HG02852 (cell line): ENCODE measurements at regions not wholly inside any gene's neighbourhood (a gene's known extent, or its start where the extent isn't known, plus 50 kb on each side); places are given as distances from the start of the nearest gene placed in this dataset.
"Not testable (repeated sequence)": the region's sequence is repeated elsewhere in the genome, so short reads cannot be mapped to it uniquely, and the experiment has no call there.

Experiments
- ATAC-seq: cut with Tn5 transposase; IDR thresholded peaks from one replicate; pipeline ENCODE4 v1.9.1; 2021; ENCODE audit warnings: mild to moderate bottlenecking, moderate library complexity; ENCODE audit not compliant: unreplicated experiment

DNA sequence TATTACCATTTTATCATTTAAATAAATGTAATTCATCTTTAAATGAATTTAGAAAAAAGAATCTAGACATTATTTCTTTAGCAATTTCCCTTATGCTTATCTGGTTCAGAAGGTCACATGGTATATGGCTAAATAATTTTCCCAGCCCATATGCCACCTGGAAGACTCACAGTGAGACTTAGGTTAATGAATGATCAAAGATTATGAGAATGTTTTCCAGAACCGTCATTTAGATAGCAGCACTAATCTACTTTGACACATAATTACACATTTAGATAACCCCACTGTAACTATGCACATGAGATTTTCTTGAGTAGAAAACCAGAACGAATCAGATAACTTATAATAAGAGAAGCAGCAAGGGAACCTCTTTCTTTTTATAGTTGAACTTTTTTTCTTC is 124.9 kb upstream of the CCDC180 start:
- ATAC-seq, result not testable (repeated sequence)

DNA sequence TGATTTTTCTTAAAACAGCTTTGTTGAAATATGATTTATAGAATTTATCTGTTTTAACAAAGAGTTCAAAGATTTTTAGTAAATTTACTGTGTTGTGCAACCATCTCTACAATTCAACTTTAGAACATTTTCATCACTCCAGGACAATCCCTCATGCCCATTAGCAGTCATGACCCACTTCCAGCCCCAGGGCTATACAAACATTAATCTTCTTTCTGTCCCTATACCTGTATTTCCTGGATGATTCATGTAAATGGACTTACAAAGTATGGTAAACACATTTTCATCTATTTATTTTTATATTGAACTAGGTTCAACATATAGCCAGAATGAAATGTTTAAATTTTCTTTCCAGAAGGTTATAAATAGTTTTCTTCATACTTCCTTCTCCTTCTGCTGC is 127.8 kb upstream of the CCDC180 start:
- ATAC-seq, result no peak

DNA sequence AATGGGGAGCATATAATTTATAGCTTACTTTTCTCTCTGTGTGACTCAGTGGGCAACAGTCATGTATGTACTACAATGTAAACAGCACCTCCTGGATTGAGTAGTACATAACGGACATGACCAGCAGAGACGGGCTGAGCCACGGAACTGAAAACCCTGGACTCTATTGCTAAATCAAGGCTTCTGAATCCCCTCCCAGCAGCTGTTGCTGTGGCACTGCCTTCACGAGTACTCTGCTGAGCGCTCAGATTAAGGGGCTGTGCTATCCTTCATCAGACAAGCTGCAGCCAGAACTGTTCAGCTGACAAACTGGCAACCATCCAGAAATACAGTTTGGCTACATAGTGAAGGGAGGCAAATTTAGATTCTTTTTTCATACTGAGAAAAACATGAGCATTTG is 131.3 kb upstream of the CCDC180 start:
- ATAC-seq, result no peak

DNA sequence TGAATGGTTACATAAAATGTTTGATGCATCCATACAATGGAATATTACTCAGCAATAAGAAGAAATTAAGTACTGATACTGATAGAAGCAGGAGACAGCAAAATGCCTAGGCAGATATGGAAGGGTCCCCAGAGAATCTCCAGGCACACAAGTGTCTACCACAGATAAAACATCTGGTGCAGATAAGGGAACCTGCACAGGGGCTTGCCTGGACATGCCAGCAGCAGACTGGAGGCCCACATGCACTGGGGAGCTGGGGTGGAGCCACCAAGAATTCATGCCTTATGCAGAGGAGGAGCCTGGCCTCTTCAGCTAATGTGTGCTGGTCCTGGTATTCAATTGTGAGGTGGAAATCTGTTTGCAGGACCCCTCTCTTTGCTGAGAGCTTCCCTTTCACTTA is 129.2 kb upstream of the CTSV start:
- not testable (repeated sequence) for ATAC-seq

DNA sequence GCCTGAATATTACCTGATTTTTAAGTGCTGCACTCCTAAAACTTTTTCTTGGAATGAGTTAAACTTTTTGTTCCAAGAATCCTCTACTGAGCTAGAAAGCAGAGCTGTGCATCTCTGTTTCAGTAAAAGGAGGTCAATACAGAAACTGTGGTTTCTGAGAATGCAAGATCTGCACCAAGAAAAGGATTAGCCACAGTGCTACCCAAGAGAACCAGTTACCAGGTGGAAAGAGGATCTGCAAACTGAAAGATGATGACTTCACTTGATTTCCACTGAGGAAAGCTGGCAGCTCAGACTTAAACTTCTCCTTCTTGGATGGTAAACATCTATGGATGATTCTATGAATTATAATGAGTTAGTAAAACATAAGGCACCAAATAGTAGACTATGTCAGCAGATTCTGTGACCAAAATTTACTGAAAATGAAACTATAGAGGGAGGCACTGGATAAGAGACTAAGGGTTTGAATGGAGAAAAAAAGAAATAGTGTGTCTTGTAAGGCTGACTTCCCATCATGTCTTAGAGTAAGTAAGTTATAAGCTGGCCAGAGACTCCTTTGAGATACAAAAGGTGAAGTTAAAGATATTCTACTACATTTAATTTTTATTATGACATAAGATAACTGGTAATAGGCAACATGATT is 127.7 kb upstream of the CTSV start:
- ATAC-seq, result not testable (repeated sequence)

DNA sequence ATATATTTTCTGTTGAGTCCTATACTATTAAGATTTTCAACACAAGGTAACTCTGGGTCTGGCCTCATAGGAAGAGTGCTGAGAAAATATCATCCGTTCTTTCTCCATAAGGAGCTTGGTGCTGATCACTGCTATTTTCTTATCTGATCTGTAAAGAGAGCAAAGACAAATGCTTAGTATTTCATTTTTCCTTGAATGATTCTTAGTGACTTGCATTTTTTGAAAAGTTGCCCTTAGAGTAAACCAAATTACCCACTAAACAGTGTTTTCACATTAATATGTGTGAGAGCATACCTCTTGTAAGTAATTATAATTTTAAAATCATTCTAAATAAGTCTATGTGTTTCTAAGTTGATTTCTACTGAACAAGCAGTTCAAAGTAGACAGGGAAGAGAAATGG is 121.3 kb upstream of the CTSV start:
- ATAC-seq, result no peak

DNA sequence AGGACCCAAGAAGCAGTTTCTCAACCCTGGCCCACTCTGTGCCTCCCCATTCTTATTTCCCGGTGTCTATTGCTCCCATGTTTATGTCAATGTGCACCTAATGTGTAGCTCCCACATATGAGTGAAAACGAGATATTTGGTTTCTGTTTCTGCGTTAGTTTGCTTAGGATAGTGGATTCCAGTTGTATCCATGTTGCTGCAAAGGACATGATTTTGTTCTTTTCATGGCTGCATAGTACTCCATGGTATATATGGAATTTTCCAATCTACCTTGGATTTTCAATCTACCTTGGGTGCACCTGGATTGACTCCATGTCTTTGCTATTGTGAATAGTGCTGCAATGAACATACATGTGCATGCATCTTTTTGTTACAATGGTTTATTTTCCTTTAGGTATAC is 119.8 kb upstream of the CTSV start:
- ATAC-seq, result not testable (repeated sequence)

DNA sequence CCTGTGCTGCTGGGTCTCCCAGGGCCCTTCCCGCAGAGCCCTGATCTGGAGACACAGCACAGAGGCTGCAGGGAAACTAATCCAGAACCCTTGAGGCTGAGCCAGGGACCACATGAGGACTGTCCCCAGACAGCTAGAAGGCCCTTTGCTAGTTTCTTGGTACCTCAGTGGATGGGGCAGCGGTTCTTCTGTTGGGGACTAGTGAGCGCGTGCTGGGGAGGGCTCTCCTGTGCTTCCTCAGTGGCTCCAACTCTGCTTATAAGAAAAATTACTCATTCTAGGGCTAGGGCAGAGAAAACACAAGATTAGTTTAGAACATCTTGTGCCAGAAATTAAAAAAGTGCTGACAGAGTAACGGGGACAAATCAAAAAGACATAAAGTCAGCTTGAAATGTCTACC is 116.5 kb upstream of the CTSV start:
- not testable (repeated sequence) for ATAC-seq

DNA sequence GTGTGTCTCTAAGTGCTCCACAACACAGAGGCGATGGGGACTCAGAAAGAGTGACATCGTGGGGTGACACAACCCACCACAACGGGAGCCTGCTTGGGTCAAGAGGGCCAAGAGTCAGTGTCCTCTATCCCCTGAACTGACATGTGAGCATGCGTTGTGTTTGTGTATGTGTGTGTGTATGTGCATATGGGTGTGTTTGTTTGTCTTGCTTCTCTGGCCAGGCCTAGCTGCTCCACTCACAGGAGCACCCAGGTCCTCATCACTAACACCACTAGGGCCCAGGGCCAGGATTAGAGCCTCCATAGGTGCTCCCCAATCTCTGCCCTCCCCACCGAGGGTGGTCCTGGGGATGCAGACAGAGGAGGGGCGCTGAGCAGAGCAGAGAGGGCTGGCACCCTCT is 115.0 kb upstream of the CTSV start:
- ATAC-seq, result no peak

DNA sequence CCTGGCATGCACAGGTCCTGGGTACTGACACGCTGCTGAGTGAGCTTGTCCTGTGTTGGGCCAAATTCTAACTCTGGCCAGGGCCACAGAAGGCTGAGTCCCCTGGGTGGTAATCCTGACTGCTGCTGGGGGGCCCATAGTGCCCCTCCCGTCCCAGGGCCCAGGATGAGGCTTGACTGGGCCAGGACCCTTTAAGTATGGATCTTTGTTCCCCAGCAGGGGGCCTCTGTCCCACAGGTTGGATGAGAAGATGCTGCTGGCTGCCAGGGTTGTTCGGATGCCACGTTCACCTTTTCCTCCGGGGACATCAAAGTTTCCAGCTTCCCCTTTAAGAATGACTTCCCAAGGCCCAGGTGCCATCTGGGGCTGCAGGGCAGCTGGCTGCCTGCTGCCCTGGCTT is 114.2 kb upstream of the CTSV start:
- not testable (repeated sequence) for ATAC-seq

DNA sequence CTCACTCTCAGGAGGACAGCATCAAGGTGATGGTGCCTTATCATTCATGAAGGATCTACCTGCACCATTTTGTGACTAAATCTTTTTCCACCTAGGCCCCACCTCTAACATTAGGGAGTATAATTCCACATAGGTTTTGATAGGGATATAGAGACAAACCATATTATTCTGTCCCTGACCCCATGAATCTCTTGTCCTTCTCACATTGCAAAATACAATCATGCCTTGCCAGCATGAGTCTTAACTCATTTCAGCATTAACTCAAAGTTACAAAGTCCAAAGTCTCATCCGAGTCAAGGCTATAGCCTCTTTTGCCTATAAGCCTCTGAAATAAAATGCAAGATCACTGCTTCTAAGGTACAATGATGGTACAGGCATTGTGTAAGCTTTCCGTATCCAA is 111.5 kb upstream of the CTSV start:
- not testable (repeated sequence) for ATAC-seq

DNA sequence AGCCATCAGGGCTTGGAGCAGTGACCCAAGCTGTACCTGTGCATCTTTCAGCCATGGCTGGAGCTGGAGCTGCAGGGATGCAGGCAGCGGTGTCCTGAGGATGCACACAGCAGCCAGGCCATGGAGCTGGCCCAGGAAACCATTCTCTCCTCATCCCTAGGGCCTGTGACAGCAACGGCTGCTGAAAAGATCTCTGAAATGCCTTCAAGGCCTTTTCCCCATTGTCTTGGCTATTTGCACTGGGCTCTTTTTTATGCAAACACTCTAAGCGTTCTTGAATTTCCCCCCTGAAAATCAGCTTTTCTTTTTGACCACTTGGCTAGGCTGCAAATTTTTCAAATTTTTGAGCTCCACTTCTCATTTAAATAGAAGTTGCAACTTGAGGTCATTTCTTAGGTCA is 109.5 kb upstream of the CTSV start:
- not testable (repeated sequence) for ATAC-seq

DNA sequence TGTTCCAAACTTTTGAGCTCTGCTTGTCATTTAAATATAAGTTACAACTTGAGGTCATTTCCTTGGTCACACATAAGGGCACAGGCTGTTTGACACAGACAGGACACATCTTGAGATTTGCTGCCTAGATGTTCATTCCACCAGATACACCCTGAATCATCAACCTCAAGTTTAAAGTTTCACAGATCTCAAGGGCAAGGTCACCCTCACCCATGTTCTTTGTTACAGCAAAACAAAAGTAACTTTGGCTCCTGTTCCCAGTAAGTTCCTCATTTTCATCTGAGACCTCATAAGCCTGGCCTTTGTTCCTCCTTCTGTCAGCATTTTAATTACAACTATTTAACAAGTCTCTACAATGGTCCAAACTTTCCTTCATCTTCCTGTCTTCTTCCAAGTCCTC is 106.7 kb upstream of the CTSV start:
- ATAC-seq, result not testable (repeated sequence)

DNA sequence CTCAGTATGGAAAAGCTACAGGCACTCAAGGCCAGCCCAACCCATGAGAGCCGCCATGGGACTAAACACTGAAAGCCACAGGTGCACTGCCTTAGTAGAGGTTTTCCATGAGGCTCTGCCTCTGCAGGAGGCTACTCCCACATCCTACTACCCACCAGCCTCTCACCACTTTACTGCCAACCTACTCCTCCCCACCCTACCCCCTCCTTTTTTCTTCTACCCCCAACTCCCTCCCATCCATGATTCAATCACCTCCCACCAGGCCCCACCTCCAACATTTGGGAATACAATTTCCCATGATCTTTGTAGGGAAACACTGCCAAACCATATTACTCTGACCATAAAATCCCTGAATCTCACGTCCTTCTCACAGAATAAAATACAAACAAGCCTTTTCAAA is 101.6 kb upstream of the CTSV start:
- ATAC-seq, result no peak

DNA sequence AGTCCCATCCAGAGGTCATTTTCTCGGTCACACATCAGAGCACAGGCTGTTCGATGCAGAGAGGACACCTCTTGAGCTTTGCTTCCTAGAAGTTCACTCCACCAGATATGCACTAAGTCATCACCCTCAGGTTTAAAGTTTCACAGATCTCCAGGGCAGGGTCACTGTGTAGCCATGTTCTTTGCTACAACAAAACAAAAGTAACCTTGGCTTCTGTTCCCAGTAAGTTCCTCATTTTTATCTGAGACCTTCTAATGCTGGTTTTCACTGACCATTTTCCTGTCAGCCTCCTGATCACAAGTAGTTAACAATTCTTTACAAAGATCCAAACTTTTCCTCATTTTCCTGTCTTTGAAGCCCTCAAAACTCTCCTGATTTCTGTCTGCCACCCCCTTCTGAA is 97.5 kb upstream of the CTSV start:
- no peak for ATAC-seq

DNA sequence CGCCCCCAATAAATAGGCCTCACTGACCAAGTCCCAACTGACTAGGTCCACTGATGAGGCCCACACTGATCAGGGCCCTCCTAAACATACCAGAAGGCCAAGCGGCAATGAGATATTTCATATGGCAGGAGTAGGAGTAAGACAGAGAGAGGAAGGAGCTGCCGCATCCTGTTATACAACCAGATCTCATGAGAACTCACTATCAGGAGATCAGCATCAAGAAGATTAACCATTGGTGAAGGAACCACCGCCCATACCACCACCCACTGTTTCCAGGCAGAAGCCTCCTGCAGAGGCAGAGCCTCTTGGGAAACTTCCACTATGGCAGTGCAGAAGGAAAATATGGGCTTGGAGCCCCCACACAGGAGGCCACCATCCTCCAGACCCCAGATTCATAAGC is 95.0 kb upstream of the CTSV start:
- not testable (repeated sequence) for ATAC-seq

DNA sequence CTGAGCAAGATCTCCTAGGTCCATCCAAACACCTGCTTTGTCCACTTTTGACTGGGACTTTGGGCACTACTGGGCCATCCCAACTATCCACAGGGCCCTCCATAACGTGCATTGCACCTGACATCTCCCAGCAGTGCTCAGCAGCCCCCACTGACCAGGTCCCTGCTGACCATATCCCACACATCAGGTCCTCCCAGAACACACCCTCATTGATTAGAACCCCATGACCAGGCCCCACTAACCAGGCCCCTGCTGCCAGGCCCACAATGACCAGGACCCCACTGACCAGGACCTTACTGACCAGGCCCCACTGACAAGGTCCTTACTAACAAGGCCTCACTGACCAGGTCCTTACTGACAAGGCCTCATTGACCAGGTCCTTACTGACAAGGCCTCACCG is 93.9 kb upstream of the CTSV start:
- no peak for ATAC-seq

DNA sequence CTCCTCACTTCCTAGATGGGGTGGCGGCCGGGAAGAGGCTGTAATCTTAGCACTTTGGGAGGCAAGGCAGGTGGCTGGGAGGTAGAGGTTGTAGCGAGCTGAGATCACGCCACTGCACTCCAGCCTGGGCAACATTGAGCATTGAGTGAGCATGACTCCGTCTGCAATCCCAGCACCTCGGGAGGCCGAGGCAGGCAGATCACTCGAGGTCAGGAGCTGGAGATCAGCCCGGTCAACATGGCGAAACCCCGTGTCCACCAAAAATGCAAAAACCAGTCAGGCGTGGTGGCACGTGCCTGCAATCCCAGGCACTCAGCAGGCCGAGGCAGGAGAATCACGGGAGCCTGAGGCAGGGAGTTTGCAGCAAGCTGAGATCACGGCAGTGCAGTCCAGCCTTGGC is 91.9 kb upstream of the CTSV start:
- ATAC-seq, result not testable (repeated sequence)

DNA sequence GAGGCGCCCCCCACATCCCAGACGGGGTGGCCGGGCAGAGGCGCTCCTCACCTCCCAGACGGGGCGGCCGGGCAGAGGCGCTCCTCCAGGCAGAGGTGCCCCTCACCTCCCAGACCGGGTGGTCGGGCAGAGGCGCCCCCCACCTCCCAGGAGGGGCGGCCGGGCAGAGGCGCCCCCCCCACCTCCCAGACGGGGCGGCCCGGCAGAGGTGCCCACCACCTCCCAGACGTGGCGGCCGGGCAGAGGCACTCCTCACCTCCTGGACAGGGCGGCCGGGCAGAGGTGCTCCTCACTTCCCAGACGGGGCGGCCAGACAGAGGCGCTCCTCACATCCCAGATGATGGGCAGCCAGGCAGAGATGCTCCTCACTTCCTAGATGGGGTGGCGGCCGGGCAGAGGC is 91.4 kb upstream of the CTSV start:
- not testable (repeated sequence) for ATAC-seq

DNA sequence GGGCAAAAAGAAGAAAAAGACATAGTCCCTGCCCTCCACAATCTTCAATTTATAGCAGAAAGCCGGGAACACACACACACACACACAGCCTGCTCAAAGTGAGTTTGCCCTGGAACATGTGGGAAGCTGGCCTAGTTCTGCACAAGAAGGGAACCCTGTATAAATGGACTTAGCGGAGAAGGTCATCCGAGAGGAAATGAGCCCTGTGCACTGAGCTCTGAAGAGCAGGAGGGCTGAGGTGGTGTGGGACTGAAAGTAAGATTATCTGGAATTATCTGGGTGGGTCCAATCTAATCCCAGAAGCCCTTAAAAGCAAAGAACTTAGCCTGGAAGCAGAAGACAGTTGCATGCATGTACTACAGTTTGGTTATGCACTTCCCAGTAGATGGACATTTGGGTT is 90.0 kb upstream of the CTSV start:
- no peak for ATAC-seq

DNA sequence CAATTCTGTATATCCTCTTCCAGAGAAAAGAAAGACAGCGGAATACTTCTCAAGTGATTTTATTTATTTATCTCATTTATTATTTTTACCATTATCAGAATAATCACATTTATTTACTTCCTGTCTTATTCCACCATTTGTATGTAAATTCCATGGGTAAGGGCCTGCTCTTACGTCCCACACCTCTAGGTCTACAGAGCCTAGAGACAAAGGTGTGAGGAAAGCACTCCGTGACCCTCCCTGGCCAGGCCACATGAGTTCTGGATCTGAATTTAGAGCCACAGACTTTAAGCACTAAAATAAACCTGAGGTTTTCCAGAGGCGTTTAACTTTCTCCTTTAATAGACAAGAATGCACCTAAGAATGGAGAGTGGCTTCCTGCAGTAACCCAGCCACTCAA is 85.3 kb upstream of the CTSV start:
- no peak for ATAC-seq

DNA sequence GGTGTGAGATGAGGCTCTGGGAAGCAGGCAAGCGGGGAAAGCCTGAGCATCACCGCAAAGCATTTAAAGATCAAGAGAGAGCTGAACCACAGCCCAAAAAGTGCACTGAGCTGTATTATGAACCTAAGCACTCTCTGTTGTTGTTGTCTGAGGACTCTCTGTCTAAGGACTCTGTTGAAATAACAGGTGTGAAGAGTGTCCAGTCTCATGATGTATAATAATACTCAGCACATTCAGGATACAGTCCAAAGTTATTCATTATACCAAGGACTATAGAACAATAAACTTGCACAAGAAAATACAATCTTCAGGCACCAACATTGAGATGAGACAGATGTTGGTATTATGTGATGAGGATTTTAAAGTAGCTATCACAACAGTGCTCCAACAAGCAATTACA is 71.8 kb upstream of the CTSV start:
- ATAC-seq, result no peak

DNA sequence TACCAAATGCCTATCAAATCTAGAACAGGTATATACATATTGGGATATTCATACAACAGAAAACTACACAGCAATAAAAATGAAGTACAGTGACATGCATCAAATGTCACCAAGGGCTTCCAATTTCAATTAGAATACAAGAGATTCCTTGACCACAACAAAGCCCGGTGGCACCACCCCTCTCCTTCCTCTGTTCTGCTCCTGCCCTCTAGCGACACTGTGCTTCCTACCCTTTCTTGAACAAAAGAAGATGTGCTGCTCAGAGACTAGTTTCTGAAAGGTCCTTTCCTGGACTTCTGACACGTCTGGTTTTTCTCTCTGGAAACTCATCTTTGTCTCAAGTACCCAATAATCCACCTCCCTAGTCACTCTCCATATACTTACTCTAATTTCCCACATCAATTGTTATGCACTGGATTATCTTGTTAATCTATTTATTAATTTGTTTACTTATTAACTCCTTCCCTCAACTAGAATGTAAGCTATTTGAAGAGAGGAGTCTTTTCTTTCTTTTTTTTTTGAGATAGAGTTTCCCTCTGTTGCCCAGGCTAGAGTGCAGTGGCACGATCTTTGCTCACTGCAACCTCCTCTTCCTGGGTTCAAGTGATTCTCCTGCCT is 70.4 kb upstream of the CTSV start:
- no peak for ATAC-seq
